Astrocyte (in vitro differentiated cells and primary cell): ENCODE measurements at regions not wholly inside any gene's neighbourhood (a gene's known extent, or its start where the extent isn't known, plus 50 kb on each side); places are given as distances from the start of the nearest gene placed in this dataset.

ENCODE experiments used
- EZH2 ChIP-seq: IDR thresholded peaks from 2 replicates; pipeline ENCODE4 v1.6.1; 2012; ENCODE audit warnings: mild to moderate bottlenecking, low read length, inconsistent platforms; ENCODE audit not compliant: insufficient read depth
- TF ChIP-seq, protein P1 (sequence below): IDR thresholded peaks from 2 replicates; pipeline ENCODE4 v1.5.1; 2011; ENCODE audit warnings: low read depth, mild to moderate bottlenecking, inconsistent platforms, low read length, moderate library complexity; ENCODE audit not compliant: insufficient read depth

- TF ChIP-seq, protein P1, sequence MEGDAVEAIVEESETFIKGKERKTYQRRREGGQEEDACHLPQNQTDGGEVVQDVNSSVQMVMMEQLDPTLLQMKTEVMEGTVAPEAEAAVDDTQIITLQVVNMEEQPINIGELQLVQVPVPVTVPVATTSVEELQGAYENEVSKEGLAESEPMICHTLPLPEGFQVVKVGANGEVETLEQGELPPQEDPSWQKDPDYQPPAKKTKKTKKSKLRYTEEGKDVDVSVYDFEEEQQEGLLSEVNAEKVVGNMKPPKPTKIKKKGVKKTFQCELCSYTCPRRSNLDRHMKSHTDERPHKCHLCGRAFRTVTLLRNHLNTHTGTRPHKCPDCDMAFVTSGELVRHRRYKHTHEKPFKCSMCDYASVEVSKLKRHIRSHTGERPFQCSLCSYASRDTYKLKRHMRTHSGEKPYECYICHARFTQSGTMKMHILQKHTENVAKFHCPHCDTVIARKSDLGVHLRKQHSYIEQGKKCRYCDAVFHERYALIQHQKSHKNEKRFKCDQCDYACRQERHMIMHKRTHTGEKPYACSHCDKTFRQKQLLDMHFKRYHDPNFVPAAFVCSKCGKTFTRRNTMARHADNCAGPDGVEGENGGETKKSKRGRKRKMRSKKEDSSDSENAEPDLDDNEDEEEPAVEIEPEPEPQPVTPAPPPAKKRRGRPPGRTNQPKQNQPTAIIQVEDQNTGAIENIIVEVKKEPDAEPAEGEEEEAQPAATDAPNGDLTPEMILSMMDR: no peak
- TF ChIP-seq EZH2: no peak
Observed at GRCh38 chr17:73900516-73900915, 256.3 kb upstream of the SDK2 start.
